Adrenal gland (tissue), 5 donors: ENCODE measurements at regions not wholly inside any gene's neighbourhood (a gene's known extent, or its start where the extent isn't known, plus 50 kb on each side); places are given as distances from the start of the nearest gene placed in this dataset.
"Not testable (repeated sequence)": the region's sequence is repeated elsewhere in the genome, so short reads cannot be mapped to it uniquely, and the experiment has no call there.

Experiments
- POLR2A ChIP-seq, 2 donors: fragments of 450-650 bp; IDR thresholded peaks; one replicate each; pipeline ENCODE4 v1.6.1; 2017; ENCODE audit warnings: antibody characterized with exemption in 2 of 2, mild to moderate bottlenecking in 2 of 2, moderate library complexity in 1 of 2
- TF ChIP-seq, protein P1 (sequence below), 6 experiments: fragments of 450-650 bp in 4 of 6; fragments of 200-600 bp in 2 of 6; sonication (generic) in 1 of 6; IDR thresholded peaks; 1 replicate in 5 of 6; 2 replicates in 1 of 6; pipeline versions ENCODE4 v1.5.1 to v1.8.0; 2016 to 2021; ENCODE audit warnings: antibody characterized with exemption in 6 of 6, mild to moderate bottlenecking in 2 of 6, moderate library complexity in 1 of 6
- donor health status: DM: no; HTN: no; CAD: no.

DNA sequence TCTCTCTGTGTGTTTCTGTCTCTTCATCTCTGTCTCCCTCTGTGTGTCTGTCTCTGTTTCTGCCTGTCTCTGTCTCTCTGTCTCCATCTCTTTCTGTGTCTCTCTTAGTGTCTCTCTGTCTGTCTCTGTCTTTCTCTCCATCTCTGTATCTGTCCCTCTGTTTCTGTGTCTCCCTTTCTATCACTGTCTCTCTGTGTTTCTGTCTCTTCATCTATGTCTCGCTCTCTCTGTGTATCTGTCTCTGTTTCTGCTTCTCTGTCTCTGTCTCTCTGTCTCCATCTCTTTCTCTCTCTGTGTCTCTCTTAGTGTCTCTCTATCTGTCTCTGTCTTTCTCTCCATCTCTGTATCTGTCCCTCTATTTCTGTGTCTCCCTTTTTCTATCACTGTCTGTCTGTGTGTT, 4479.1 kb upstream of the OR11H1 start:
- TF ChIP-seq, protein P1, sequence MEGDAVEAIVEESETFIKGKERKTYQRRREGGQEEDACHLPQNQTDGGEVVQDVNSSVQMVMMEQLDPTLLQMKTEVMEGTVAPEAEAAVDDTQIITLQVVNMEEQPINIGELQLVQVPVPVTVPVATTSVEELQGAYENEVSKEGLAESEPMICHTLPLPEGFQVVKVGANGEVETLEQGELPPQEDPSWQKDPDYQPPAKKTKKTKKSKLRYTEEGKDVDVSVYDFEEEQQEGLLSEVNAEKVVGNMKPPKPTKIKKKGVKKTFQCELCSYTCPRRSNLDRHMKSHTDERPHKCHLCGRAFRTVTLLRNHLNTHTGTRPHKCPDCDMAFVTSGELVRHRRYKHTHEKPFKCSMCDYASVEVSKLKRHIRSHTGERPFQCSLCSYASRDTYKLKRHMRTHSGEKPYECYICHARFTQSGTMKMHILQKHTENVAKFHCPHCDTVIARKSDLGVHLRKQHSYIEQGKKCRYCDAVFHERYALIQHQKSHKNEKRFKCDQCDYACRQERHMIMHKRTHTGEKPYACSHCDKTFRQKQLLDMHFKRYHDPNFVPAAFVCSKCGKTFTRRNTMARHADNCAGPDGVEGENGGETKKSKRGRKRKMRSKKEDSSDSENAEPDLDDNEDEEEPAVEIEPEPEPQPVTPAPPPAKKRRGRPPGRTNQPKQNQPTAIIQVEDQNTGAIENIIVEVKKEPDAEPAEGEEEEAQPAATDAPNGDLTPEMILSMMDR (IDR thresholded peaks at IDR 0.05), result not testable (repeated sequence)
- not testable (repeated sequence) for TF ChIP-seq POLR2A (IDR thresholded peaks at IDR 0.05)
